H1 (cell line): ENCODE measurements at regions not wholly inside any gene's neighbourhood (a gene's known extent, or its start where the extent isn't known, plus 50 kb on each side); places are given as distances from the start of the nearest gene placed in this dataset.
"Not testable (repeated sequence)": the region's sequence is repeated elsewhere in the genome, so short reads cannot be mapped to it uniquely, and the experiment has no call there.

ENCODE experiments used
- CTCF ChIA-PET: fragments of 300-600 bp; sonication (Branson Sonifier 250); formaldehyde crosslinking; loops from one replicate; lab custom pipeline; 2021; ENCODE audit not compliant: partially characterized antibody; lab: Charles Lee
- POLR2A ChIA-PET: fragments of 300-600 bp; sonication (Branson Sonifier 250); formaldehyde crosslinking; loops from one replicate; lab custom pipeline; 2021; ENCODE audit warnings: inconsistent platforms; ENCODE audit not compliant: partially characterized antibody; lab: Charles Lee
- DNase-seq, 2 experiments: peaks; one replicate each; pipeline versions ENCODE4 v3.0.0 to v3.0.0-alpha.2; 2010 to 2022; ENCODE audit warnings: low spot score in 2 of 2, low read depth in 1 of 2, mixed read lengths in 1 of 2
- FAIRE-seq: peaks from 2 replicates; lab custom pipeline; 2011; peaks lifted over from hg19 to GRCh38; lab: Jason Lieb, UNC
- H2AFZ ChIP-seq: 2 replicates; pipeline ENCODE4 v1.8.1; 2012; ENCODE audit warnings: low read length, inconsistent platforms
- H2AK5ac ChIP-seq: 2 replicates; pipeline ENCODE4 v1.6.1; 2013; ENCODE audit warnings: low read depth, low read length
- H2BK120ac ChIP-seq: replicated peaks from 2 replicates; pipeline ENCODE3; 2013; ENCODE audit warnings: low read depth, low read length, inconsistent platforms
- H2BK12ac ChIP-seq: 2 replicates; pipeline ENCODE4 v1.6.1; 2013; ENCODE audit warnings: low read depth, low read length
- H2BK15ac ChIP-seq: 2 replicates; pipeline ENCODE4 v1.6.1; 2013; ENCODE audit warnings: low read length
- H2BK20ac ChIP-seq: 2 replicates; pipeline ENCODE4 v1.6.1; 2013; ENCODE audit warnings: low read length
- H2BK5ac ChIP-seq: 2 replicates; pipeline ENCODE4 v1.6.1; 2013; ENCODE audit warnings: low read depth, low read length
- H3K14ac ChIP-seq: 2 replicates; pipeline ENCODE4 v1.6.1; 2013; ENCODE audit warnings: inconsistent platforms; ENCODE audit not compliant: insufficient read length
- H3K18ac ChIP-seq: 2 replicates; pipeline ENCODE4 v1.6.1; 2013; ENCODE audit warnings: low read length; ENCODE audit errors: extremely low read depth
- H3K23ac ChIP-seq: 2 replicates; pipeline ENCODE4 v1.6.1; 2013; ENCODE audit warnings: inconsistent platforms; ENCODE audit not compliant: insufficient read length
- H3K23me2 ChIP-seq: 2 replicates; pipeline ENCODE4 v1.6.1; 2013; ENCODE audit warnings: low read depth, low read length
- H3K27ac ChIP-seq: 2 replicates; pipeline ENCODE4 v1.6.1; 2011; ENCODE audit warnings: low read depth, low read length, inconsistent platforms
- H3K27me3 ChIP-seq, 4 experiments: replicated peaks in 1 of 4; 1 replicate in 1 of 4; 2 replicates in 3 of 4; pipeline versions ENCODE4 v1.6.1 to v1.8.1; 2011 to 2013; ENCODE audit warnings: low read length in 3 of 4, mild to moderate bottlenecking in 3 of 4, inconsistent platforms in 2 of 4, mixed read lengths in 2 of 4, moderate library complexity in 1 of 4; ENCODE audit not compliant: control insufficient read depth in 3 of 4, insufficient read depth in 3 of 4; ENCODE audit errors: extremely low read depth in 1 of 4
- H3K36me3 ChIP-seq, 4 experiments: 2 replicates each; pipeline versions ENCODE4 v1.6.1 to v1.8.1; 2011 to 2013; ENCODE audit warnings: mild to moderate bottlenecking in 4 of 4, low read length in 3 of 4, moderate library complexity in 2 of 4, control low read depth in 1 of 4, inconsistent platforms in 1 of 4; ENCODE audit not compliant: insufficient read depth in 4 of 4, control insufficient read depth in 2 of 4
- H3K4ac ChIP-seq: replicated peaks from 2 replicates; pipeline ENCODE3; 2013; ENCODE audit warnings: low read length, low read depth, mixed read lengths, inconsistent platforms; ENCODE audit not compliant: insufficient read length
- H3K4me1 ChIP-seq, 4 experiments: replicated peaks in 1 of 4; 1 replicate in 1 of 4; 2 replicates in 3 of 4; pipeline versions ENCODE4 v1.6.1 to v1.8.1; 2011 to 2013; ENCODE audit warnings: low read length in 3 of 4, inconsistent platforms in 2 of 4, mixed read lengths in 1 of 4; ENCODE audit not compliant: insufficient read depth in 4 of 4, control insufficient read depth in 3 of 4
- H3K4me2 ChIP-seq, 2 experiments: 2 replicates each; pipeline versions ENCODE4 v1.6.1 to v1.8.1; 2011 to 2013; ENCODE audit warnings: low read depth in 2 of 2, low read length in 2 of 2, control low read depth in 1 of 2, inconsistent platforms in 1 of 2, mild to moderate bottlenecking in 1 of 2; ENCODE audit not compliant: insufficient read depth in 1 of 2
- H3K4me3 ChIP-seq, 4 experiments: fragments of 200-600, 300-600 bp in 1 of 4; sonication (generic), shearing (Covaris generic), sonication (Bioruptor Twin) in 1 of 4; 2 replicates each; pipeline versions ENCODE4 v1.5.1 to v1.8.1; 2011 to 2016; ENCODE audit warnings: low read length in 4 of 4, low read depth in 3 of 4, control low read depth in 2 of 4, inconsistent platforms in 2 of 4, mild to moderate bottlenecking in 2 of 4, mixed read lengths in 1 of 4, moderate library complexity in 1 of 4; ENCODE audit not compliant: insufficient read depth in 2 of 4; ENCODE audit errors: extremely low read depth in 1 of 4
- H3K56ac ChIP-seq: replicated peaks from 2 replicates; pipeline ENCODE3; 2013; ENCODE audit warnings: low read depth, mild to moderate bottlenecking, mixed read lengths, low read length, inconsistent platforms; ENCODE audit not compliant: insufficient read length
- H3K79me1 ChIP-seq: 2 replicates; pipeline ENCODE4 v1.6.1; 2013; ENCODE audit warnings: low read depth, low read length, control low read depth
- H3K79me2 ChIP-seq, 2 experiments: 2 replicates each; pipeline versions ENCODE4 v1.6.1 to v1.8.1; 2012 to 2013; ENCODE audit warnings: low read length in 2 of 2, mild to moderate bottlenecking in 2 of 2, inconsistent platforms in 1 of 2; ENCODE audit not compliant: insufficient read depth in 2 of 2, control insufficient read depth in 1 of 2
- H3K9ac ChIP-seq, 4 experiments: replicated peaks in 1 of 4; 1 replicate in 1 of 4; 2 replicates in 3 of 4; pipeline versions ENCODE4 v1.6.1 to v1.8.1; 2011 to 2013; ENCODE audit warnings: low read depth in 3 of 4, low read length in 3 of 4, control low read depth in 2 of 4, mild to moderate bottlenecking in 2 of 4, moderate library complexity in 2 of 4, inconsistent platforms in 1 of 4; ENCODE audit errors: extremely low read depth in 1 of 4
- H3K9me3 ChIP-seq, 2 experiments: 2 replicates each; pipeline versions ENCODE4 v1.6.1 to v1.8.1; 2012 to 2013; ENCODE audit warnings: mild to moderate bottlenecking in 2 of 2, moderate library complexity in 2 of 2, control low read depth in 1 of 2, inconsistent platforms in 1 of 2, low read depth in 1 of 2, low read length in 1 of 2, mixed read lengths in 1 of 2; ENCODE audit not compliant: insufficient read depth in 2 of 2
- H4K20me1 ChIP-seq, 2 experiments: replicated peaks in 1 of 2; 2 replicates each; pipeline versions ENCODE3 to v1.8.1; 2011 to 2013; ENCODE audit warnings: inconsistent platforms in 2 of 2, low read length in 2 of 2, mild to moderate bottlenecking in 1 of 2; ENCODE audit not compliant: insufficient read depth in 2 of 2, control insufficient read depth in 1 of 2
- H4K5ac ChIP-seq: 2 replicates; pipeline ENCODE4 v1.6.1; 2013; ENCODE audit warnings: low read length, low read depth, mixed read lengths, inconsistent platforms; ENCODE audit not compliant: insufficient read length
- H4K8ac ChIP-seq: 2 replicates; pipeline ENCODE4 v1.8.0; 2013; ENCODE audit warnings: mild to moderate bottlenecking, moderate library complexity, low read length, inconsistent platforms; ENCODE audit not compliant: insufficient read depth; ENCODE audit errors: extremely low read depth
- H4K91ac ChIP-seq: replicated peaks from 2 replicates; pipeline ENCODE3; 2013; ENCODE audit warnings: low read length, mixed read lengths, inconsistent platforms; ENCODE audit not compliant: insufficient read length
- WGBS, 2 experiments: shearing (Covaris generic) in 1 of 2; methylation state at CpG; one replicate each; pipeline versions ENCODE4 v1.1.6 to v1.1.7; 2013 to 2015; ENCODE audit warnings: low lambda C conversion rate in 2 of 2, mixed read lengths in 2 of 2, inconsistent platforms in 1 of 2, low coverage in 1 of 2, missing lambda C conversion rate in 1 of 2; ENCODE audit not compliant: insufficient replicate concordance in 2 of 2, insufficient coverage in 1 of 2, insufficient read length in 1 of 2; ENCODE audit errors: extremely low coverage in 1 of 2, missing lambda C conversion rate in 1 of 2; 5-methylcytosine and 5-hydroxymethylcytosine counted together

- H4K20me1 ChIP-seq, H2AK5ac ChIP-seq, H3K9ac ChIP-seq, DNase-seq, H3K4ac ChIP-seq, H3K4me2 ChIP-seq, H3K14ac ChIP-seq, H4K5ac ChIP-seq, H3K79me1 ChIP-seq, H2BK12ac ChIP-seq, H3K56ac ChIP-seq, H3K23ac ChIP-seq, H3K4me1 ChIP-seq, FAIRE-seq, H2AFZ ChIP-seq, H2BK120ac ChIP-seq, H4K91ac ChIP-seq, H3K27me3 ChIP-seq, H3K4me3 ChIP-seq, H3K18ac ChIP-seq, H2BK20ac ChIP-seq, H4K8ac ChIP-seq, H2BK5ac ChIP-seq, H3K27ac ChIP-seq, H3K9me3 ChIP-seq, H2BK15ac ChIP-seq, H3K79me2 ChIP-seq, H3K23me2 ChIP-seq, H3K36me3 ChIP-seq, POLR2A ChIA-PET: not testable (repeated sequence)
- 85% methylated on average over 2 of the region's 2 CpGs; no CpG with 5 or more reads in 1 of the 2 experiments for WGBS, 2 experiments
- CTCF ChIA-PET: interaction anchor here (1.9 kb wide), 1 partner anchor 124 kb away, joined by 3 read pairs; no protein-coding TSS in a partner anchor
Measured at GRCh38 chr10:120213283-120213682, 243.7 kb upstream of the PLPP4 start.
